Cardiac fibroblast (primary cell): ENCODE measurements at regions not wholly inside any gene's neighbourhood (a gene's known extent, or its start where the extent isn't known, plus 50 kb on each side); places are given as distances from the start of the nearest gene placed in this dataset.

Experiments
- DNase-seq, 2 donors: peaks; one replicate each; pipeline versions ENCODE4 v3.0.0 to v3.0.0-alpha.2; 2010; ENCODE audit warnings: low read depth in 2 of 2
- H3K4me3 ChIP-seq, 2 donors: replicated peaks in 1 of 2; 1 replicate in 1 of 2; 2 replicates in 1 of 2; pipeline ENCODE4 v1.5.1; 2011; ENCODE audit warnings: low read depth in 2 of 2, low read length in 2 of 2, mild to moderate bottlenecking in 2 of 2, moderate library complexity in 1 of 2
- TF ChIP-seq, protein P1 (sequence below): IDR thresholded peaks from one replicate; pipeline ENCODE4 v1.5.1; 2011; ENCODE audit warnings: low read depth, mild to moderate bottlenecking, low read length, inconsistent platforms

- TF ChIP-seq, protein P1, sequence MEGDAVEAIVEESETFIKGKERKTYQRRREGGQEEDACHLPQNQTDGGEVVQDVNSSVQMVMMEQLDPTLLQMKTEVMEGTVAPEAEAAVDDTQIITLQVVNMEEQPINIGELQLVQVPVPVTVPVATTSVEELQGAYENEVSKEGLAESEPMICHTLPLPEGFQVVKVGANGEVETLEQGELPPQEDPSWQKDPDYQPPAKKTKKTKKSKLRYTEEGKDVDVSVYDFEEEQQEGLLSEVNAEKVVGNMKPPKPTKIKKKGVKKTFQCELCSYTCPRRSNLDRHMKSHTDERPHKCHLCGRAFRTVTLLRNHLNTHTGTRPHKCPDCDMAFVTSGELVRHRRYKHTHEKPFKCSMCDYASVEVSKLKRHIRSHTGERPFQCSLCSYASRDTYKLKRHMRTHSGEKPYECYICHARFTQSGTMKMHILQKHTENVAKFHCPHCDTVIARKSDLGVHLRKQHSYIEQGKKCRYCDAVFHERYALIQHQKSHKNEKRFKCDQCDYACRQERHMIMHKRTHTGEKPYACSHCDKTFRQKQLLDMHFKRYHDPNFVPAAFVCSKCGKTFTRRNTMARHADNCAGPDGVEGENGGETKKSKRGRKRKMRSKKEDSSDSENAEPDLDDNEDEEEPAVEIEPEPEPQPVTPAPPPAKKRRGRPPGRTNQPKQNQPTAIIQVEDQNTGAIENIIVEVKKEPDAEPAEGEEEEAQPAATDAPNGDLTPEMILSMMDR, result no peak
- DNase-seq, result no peak
- no peak overlapping the region for H3K4me3 ChIP-seq
Measured at GRCh38 chr22:22976033-22976922, 88.7 kb downstream of the IGLL5 start.

GRCh38 chr22:22977479-22978200, 90.0 kb downstream of the IGLL5 start:
- DNase-seq, result no peak
- TF ChIP-seq, protein P1, result no peak
- H3K4me3 ChIP-seq, result no peak overlapping the region

DNA sequence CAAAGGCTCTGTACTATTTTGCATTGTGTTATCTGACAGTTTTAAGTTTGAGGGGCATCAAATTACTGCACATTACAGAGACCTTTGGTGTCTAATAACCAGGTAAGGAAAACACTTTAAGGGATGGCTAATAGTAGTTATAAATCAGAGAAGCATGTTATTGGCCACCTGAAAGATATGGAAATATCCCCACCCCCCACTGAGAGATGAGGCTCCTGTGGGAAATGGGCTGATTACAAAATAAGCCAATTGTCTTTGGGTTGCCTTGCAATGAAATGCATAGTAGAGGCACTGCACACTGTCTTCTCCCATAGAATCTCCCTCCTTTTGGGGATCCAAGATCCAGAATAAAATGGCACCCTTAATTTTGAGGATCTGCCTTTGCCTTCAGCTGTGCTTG, 91.0 kb downstream of the IGLL5 start:
- H3K4me3 ChIP-seq, result no peak overlapping the region
- TF ChIP-seq, protein P1, result no peak
- DNase-seq, result no peak

- DNase-seq, result no peak
- TF ChIP-seq, protein P1, result no peak
- no peak overlapping the region for H3K4me3 ChIP-seq
Measured at GRCh38 chr22:22979121-22979724, 91.1 kb upstream of the GNAZ start.

DNA sequence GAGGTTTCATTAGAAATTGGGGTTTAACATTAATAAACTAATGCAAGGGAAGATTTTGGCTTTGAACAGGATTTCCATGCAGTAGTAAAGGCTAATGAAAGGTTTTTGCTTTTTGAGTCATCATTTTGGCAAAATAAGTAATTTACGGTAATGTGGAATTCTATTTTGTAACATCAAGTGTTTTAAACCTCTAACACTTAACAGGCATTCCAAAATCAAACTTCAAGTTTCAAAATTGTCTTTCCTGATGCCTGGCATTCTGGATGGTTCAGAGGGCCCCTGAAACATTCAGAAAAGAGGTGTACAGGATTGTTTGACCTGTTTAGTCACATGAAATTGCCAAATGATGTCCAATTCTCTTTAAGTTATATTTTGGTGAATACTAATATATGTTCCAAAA, 90.4 kb upstream of the GNAZ start:
- TF ChIP-seq, protein P1, result no peak
- no peak for DNase-seq
- no peak overlapping the region for H3K4me3 ChIP-seq

DNA sequence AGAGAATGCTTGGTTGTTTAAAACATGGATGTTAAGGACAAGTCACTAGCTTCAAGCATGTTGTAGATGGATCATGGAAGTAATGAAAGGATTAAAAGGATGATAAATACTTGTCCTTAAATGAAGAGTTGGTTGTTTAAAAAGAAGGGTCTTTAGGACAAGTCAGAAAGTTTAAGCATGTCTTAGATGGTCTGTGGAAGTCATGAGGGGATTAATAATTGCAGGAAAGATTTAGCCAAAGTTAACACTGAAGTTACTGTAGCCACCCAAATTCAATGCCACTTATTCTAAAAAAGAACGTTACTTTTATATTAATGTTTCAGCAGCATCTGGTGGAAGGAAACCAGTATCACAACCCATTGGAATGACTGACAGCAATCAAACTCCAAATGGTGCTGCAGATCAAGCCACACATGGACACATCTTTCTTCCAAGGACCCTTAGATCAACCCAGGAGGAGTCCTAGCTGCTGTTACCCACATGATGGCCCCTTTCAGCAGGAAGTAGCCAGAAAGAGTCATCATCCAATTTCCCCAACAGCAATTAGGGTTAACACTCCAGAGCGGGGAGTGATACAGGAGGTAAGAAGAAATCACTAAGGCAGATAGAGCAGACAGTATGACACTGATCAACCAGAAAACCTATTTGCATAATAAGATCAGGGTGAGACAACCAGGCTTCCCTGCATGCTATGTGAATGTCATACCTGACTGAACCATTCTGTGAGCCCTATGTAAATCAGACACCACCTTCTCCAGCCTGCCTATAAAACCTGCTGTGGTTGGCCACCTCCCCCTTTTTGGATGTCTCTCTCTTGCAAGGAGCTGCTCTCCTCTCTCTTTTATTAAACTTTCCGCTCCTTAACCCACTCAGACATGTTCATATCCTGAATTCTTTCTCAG, 88.4 kb upstream of the GNAZ start:
- no peak overlapping the region for H3K4me3 ChIP-seq
- TF ChIP-seq, protein P1, result no peak
- DNase-seq, result no peak
